Brain microvascular endothelial cell (primary cell): ENCODE measurements at regions not wholly inside any gene's neighbourhood (a gene's known extent, or its start where the extent isn't known, plus 50 kb on each side); places are given as distances from the start of the nearest gene placed in this dataset.

Experiments
- DNase-seq: peaks from one replicate; pipeline ENCODE4 v3.0.0-alpha.2; 2020
- H3K27ac ChIP-seq: fragments of 250-450 bp; sonication (Bioruptor Pico); 2 replicates; pipeline ENCODE4 v1.5.1; 2020; ENCODE audit warnings: mild to moderate bottlenecking, moderate library complexity
- H3K27me3 ChIP-seq: fragments of 250-450 bp; sonication (Bioruptor Pico); replicated peaks from 2 replicates; pipeline ENCODE4 v1.5.1; 2020; ENCODE audit warnings: mild to moderate bottlenecking
- H3K36me3 ChIP-seq: fragments of 250-450 bp; sonication (Bioruptor Pico); replicated peaks from 2 replicates; pipeline ENCODE4 v1.5.1; 2020; ENCODE audit warnings: mild to moderate bottlenecking
- H3K4me3 ChIP-seq: 2 replicates; pipeline ENCODE4 v1.5.1; 2011; ENCODE audit warnings: low read depth, mild to moderate bottlenecking, control low read depth, low read length, moderate library complexity
- CTCF ChIP-seq: IDR thresholded peaks from 2 replicates; pipeline ENCODE4 v1.5.1; 2011; ENCODE audit warnings: low read depth, mild to moderate bottlenecking, moderate library complexity, low read length, control low read depth, inconsistent platforms; ENCODE audit errors: missing control alignments
- in situ Hi-C: cut with HindIII; loops from 2 replicates; pipeline ENCODE4 v1.10.0; 2017; ENCODE audit warnings: low sequenced_read_pairs, low pct_ligation_motif_present

GRCh38 chr19:28968721-28969120, 244.2 kb downstream of the UQCRFS1 start:
- no peaks in the 10 kb centered on the region for H3K36me3 ChIP-seq
- in situ Hi-C loops, result no loop called here
- TF ChIP-seq CTCF, result no peak
- no peaks in the 10 kb centered on the region for H3K27me3 ChIP-seq
- no peak for DNase-seq
- no peak overlapping the region for H3K27ac ChIP-seq
- H3K4me3 ChIP-seq, result no peak overlapping the region

- TF ChIP-seq CTCF, result no peak
- Histone ChIP-seq H3K27me3 (no peaks in the 10 kb centered on the region), H3K36me3 (no peaks in the 10 kb centered on the region), H3K27ac (no peak overlapping the region), H3K4me3 (no peak overlapping the region)
- in situ Hi-C loops, result no loop called here
- peak; percentile 5 for DNase-seq
Observed at GRCh38 chr19:28966737-28967399, 246.1 kb downstream of the UQCRFS1 start.

GRCh38 chr19:28964500-28964899, 248.5 kb downstream of the UQCRFS1 start:
- no peak overlapping the region for H3K4me3 ChIP-seq
- TF ChIP-seq CTCF, result no peak
- no peak for DNase-seq
- in situ Hi-C loops, result no loop called here
- no peak overlapping the region for H3K27ac ChIP-seq
- H3K27me3 ChIP-seq, result no peaks in the 10 kb centered on the region
- H3K36me3 ChIP-seq, result no peaks in the 10 kb centered on the region

- Histone ChIP-seq H3K27me3 (no peaks in the 10 kb centered on the region), H3K27ac (no peak overlapping the region), H3K4me3 (no peak overlapping the region), H3K36me3 (no peaks in the 10 kb centered on the region)
- DNase-seq, result no peak
- in situ Hi-C loops, result no loop called here
- TF ChIP-seq CTCF, result no peak
Observed at GRCh38 chr19:28963486-28964250, 249.3 kb downstream of the UQCRFS1 start.

- DNase-seq, result peak; percentile 28
Observed at GRCh38 chr19:28961772-28962500, 251.0 kb downstream of the UQCRFS1 start.

More at GRCh38 chr19:28961772-28962500, 251.0 kb downstream of the UQCRFS1 start:
- Histone ChIP-seq H3K27me3 (no peaks in the 10 kb centered on the region), H3K36me3 (no peaks in the 10 kb centered on the region), H3K4me3 (no peak overlapping the region), H3K27ac (peak overlapping the region; percentile 96)
- in situ Hi-C loops, result no loop called here
- no peak for TF ChIP-seq CTCF
